Type B pancreatic cell (in vitro differentiated cells): ENCODE measurements at regions not wholly inside any gene's neighbourhood (a gene's known extent, or its start where the extent isn't known, plus 50 kb on each side); places are given as distances from the start of the nearest gene placed in this dataset.

Source experiments
- DNase-seq: peaks from one replicate; pipeline ENCODE4 v3.0.0; 2021; ENCODE audit warnings: mixed read lengths; ENCODE audit not compliant: unreplicated experiment; ENCODE audit errors: extremely low spot score
- H3K27ac Mint-ChIP-seq: 2 replicates; pipeline ENCODE4 v1.8.0; 2021; ENCODE audit warnings: mild to moderate bottlenecking, mixed read lengths
- H3K27me3 Mint-ChIP-seq: 2 replicates; pipeline ENCODE4 v1.8.0; 2021; ENCODE audit warnings: mixed read lengths
- H3K36me3 Mint-ChIP-seq: 2 replicates; pipeline ENCODE4 v1.8.0; 2021; ENCODE audit warnings: mixed read lengths
- H3K4me1 Mint-ChIP-seq: one replicate; pipeline ENCODE4 v1.8.0; 2021; ENCODE audit warnings: mixed read lengths; ENCODE audit not compliant: unreplicated experiment
- H3K4me3 Mint-ChIP-seq: 2 replicates; pipeline ENCODE4 v1.8.0; 2021; ENCODE audit warnings: mild to moderate bottlenecking, mixed read lengths
- H3K9me3 Mint-ChIP-seq: 2 replicates; pipeline ENCODE4 v1.8.0; 2021; ENCODE audit warnings: mixed read lengths
- CTCF ChIP-seq: fragments of 200-600 bp; sonication (generic); conservative IDR thresholded peaks from 2 replicates; pipeline ENCODE4 v1.5.0; 2021; ENCODE audit warnings: antibody characterized with exemption, mild to moderate bottlenecking

- Mint-ChIP-seq H3K9me3 (no peaks in the 10 kb centered on the region), H3K4me1 (no peaks in the 10 kb centered on the region), H3K27me3 (no peaks in the 10 kb centered on the region), H3K36me3 (no peaks in the 10 kb centered on the region), H3K4me3 (no peak overlapping the region), H3K27ac (no peak overlapping the region)
- DNase-seq: no peak
- TF ChIP-seq CTCF: no peak
Measured at GRCh38 chr7:145411066-145411465, 575.2 kb upstream of the TPK1 start.

- Mint-ChIP-seq H3K27me3 (no peaks in the 10 kb centered on the region), H3K27ac (no peak overlapping the region), H3K4me1 (no peaks in the 10 kb centered on the region), H3K9me3 (peaks cover 4% of the 10 kb centered on the region), H3K36me3 (no peaks in the 10 kb centered on the region), H3K4me3 (no peak overlapping the region)
- DNase-seq: no peak
- no peak for TF ChIP-seq CTCF
Measured at GRCh38 chr7:145398758-145399157, 562.9 kb upstream of the TPK1 start.

GRCh38 chr7:145394126-145394525 lies 558.3 kb upstream of the TPK1 start:
- no peak for TF ChIP-seq CTCF
- H3K27ac Mint-ChIP-seq: no peak overlapping the region

GRCh38 chr7:145382762-145383161 lies 546.9 kb upstream of the TPK1 start:
- DNase-seq: no peak
- H3K27ac Mint-ChIP-seq: no peak overlapping the region
- no peaks in the 10 kb centered on the region for H3K36me3 Mint-ChIP-seq
- no peaks in the 10 kb centered on the region for H3K9me3 Mint-ChIP-seq
- H3K4me3 Mint-ChIP-seq: no peak overlapping the region
- H3K4me1 Mint-ChIP-seq: no peaks in the 10 kb centered on the region
- no peaks in the 10 kb centered on the region for H3K27me3 Mint-ChIP-seq
- no peak for TF ChIP-seq CTCF

More at GRCh38 chr7:145394126-145394525, 558.3 kb upstream of the TPK1 start:
- H3K9me3 Mint-ChIP-seq: peaks cover 4% of the 10 kb centered on the region
- no peaks in the 10 kb centered on the region for H3K27me3 Mint-ChIP-seq
- no peaks in the 10 kb centered on the region for H3K4me1 Mint-ChIP-seq
- no peak for DNase-seq
- no peaks in the 10 kb centered on the region for H3K36me3 Mint-ChIP-seq
- no peak overlapping the region for H3K4me3 Mint-ChIP-seq

GRCh38 chr7:145378197-145378596 lies 542.3 kb upstream of the TPK1 start:
- H3K9me3 Mint-ChIP-seq: no peaks in the 10 kb centered on the region
- H3K4me1 Mint-ChIP-seq: no peaks in the 10 kb centered on the region
- no peaks in the 10 kb centered on the region for H3K27me3 Mint-ChIP-seq
- DNase-seq: no peak
- H3K4me3 Mint-ChIP-seq: no peak overlapping the region
- H3K36me3 Mint-ChIP-seq: no peaks in the 10 kb centered on the region
- TF ChIP-seq CTCF: no peak
- H3K27ac Mint-ChIP-seq: no peak overlapping the region

- peaks cover 8% of the 10 kb centered on the region for H3K9me3 Mint-ChIP-seq
- H3K36me3 Mint-ChIP-seq: no peaks in the 10 kb centered on the region
- DNase-seq: peak; percentile 66
- TF ChIP-seq CTCF: no peak
- H3K27ac Mint-ChIP-seq: no peak overlapping the region
- H3K4me3 Mint-ChIP-seq: no peak overlapping the region
- H3K4me1 Mint-ChIP-seq: no peaks in the 10 kb centered on the region
- H3K27me3 Mint-ChIP-seq: no peaks in the 10 kb centered on the region
Measured at GRCh38 chr7:145360511-145361100, 524.8 kb upstream of the TPK1 start.
